GM19238 (cell line): ENCODE measurements at regions not wholly inside any gene's neighbourhood (a gene's known extent, or its start where the extent isn't known, plus 50 kb on each side); places are given as distances from the start of the nearest gene placed in this dataset.
"Not testable (repeated sequence)": the region's sequence is repeated elsewhere in the genome, so short reads cannot be mapped to it uniquely, and the experiment has no call there.

Experiments
- DNase-seq: peaks from one replicate; pipeline ENCODE4 v3.0.0; 2011; ENCODE audit warnings: low spot score; ENCODE audit not compliant: insufficient read length

DNA sequence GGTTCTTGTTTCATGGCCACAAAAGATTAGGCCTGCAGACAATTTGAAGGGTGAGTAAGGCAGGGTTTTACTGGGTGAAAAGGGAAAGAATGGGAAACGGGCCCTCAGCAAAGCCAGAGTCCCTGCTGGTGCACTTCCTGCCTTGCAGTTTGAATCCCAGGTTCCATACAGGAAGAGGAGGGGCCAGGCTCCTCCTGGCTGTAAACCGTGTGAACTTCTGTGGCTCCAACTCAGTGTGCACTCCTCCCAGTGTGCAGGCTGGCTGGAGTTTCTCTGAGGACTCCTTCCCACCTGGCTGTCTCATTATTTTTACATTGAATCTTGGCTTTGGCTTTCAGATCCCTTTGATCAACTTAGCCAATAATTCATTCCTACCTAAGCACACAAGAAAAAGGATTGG is 367.1 kb upstream of the KLF4 start:
- DNase-seq, result no peak

DNA sequence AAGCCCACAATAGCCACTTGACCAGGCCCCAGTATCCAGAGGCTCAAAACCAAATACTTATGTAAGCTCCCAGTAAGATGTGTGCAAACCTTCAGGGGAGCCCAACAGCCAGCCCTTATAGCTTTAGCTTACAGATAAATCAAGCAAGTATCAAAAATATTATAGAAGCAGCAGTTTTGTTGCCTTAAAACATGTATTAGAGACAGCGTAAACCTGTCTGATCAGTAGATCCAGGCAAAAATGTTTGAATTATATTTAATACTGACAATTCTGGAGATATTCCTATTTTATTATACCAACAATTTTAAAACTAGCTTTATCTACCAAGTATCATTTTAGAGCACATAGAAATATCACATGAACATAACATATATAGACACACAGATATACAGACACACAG is 365.6 kb upstream of the KLF4 start:
- no peak for DNase-seq

DNA sequence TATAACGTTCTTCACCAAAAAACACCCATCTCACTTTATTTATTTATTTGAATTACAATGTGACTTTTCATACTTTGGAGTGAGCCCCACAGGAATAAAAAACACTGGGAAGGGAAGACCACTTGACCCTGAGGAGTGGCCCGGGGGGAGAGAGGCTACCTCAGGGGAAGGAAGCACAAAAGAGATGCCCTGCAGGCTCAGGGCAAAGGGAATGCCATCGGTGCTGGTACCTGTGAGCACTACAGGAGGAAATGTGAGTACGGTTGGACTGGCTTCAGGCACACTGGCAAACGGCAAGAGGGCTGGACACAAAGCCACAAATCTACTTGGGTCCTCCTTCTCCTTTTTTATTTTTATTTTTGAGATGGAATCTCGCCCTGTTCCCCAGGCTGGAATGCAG is 363.9 kb upstream of the KLF4 start:
- DNase-seq, result no peak

DNA sequence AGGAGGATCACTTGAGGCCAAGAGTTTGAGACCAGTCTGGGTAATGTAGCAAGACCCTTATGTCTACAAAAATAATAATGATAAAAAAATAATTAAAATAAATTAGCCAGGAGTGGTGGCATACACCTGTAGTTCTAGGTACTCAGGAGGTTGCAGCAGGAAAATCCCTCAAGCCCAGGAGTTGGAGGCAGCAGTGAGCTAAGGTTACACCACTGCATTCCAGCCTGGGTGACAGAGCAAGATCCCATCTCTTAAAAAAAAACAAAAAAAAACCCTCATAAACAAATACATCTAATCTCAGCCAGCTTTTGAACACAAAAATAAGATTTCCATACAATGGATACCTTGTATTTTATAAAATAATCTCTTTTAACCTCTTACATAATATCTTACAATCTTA is 363.3 kb upstream of the KLF4 start:
- DNase-seq, result no peak

DNA sequence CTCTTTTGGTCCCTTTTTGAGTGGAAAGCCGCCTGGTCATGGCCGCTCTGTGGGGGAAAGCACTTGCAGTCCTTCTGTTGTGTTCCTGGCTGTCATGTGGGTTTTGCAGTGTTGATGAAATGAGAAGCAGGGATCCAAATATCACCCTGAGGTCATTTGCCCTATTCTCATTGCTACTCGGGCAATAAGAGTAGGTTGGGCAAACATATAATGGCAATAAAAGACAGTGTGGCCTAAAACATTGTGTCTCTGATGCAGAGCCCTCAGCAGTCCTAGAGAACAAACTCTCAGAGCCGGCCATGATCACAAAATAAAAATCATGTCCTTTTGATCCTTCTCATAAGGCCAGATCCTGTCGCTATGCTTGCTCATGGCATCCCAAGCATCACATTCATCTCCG is 361.1 kb upstream of the KLF4 start:
- no peak for DNase-seq

DNA sequence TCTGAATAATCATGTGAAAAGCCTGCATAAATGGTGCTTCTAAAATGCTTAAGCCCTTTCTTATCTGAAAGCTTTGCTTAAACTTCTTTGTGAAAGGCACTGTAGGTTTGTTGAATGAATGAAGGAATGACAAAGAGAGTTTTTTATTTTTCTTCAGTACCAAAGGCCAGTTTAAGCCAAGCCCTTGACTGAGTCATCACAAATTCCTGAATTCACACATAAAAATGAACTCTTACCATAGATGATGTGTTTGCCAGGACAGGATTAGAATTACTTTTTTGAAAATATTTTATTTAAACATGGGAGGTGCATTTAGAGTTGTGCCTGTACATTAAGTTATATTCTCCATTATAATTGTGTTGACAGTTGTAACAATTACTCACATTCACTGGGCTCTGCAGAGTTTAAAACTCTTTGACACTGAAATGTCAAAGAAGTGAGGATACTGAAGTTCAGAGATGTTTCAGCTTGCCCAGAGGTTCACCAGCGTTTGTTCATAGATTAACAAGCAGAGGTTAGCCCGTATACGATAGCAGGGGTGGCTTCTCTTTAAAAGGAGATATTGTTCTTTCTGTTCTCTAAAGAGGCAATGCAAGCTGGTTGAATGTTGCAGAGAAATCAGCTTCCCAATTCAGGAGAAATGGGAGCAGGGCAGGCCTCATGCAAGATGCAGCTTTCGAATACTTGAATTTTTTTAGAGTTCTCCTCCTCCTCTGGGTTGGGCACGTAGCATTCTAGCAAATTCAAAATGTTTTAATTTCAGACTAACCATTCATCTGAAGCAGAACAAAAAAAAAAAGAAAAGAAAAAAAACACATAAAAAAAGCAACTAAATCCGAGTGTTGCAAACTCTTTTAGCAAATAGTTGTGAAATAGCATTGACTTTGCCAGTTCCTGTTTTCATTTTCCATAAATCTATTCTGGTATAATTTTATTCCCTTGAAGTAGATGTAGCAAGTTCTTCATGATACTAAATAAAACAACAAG is 358.7 kb upstream of the KLF4 start:
- no peak for DNase-seq

DNA sequence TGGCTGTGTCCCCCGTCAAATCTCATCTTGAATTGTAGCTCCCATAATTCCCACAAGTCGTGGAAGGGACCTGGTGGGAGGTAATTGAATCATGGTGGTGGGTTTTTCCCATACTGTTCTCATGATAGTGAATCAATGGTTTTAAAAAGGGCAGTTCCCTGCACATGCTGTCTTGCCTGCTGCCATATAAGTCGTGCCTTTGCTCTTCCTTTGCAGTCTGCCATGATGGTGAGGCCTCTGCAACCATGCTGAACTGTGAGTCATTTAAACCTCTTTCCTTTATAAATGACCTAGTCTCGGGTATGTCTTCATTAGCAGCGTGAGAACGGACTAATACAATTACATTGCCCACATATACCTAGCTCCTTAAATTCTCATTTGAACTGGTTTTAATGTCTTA is 353.0 kb upstream of the KLF4 start:
- no peak for DNase-seq

DNA sequence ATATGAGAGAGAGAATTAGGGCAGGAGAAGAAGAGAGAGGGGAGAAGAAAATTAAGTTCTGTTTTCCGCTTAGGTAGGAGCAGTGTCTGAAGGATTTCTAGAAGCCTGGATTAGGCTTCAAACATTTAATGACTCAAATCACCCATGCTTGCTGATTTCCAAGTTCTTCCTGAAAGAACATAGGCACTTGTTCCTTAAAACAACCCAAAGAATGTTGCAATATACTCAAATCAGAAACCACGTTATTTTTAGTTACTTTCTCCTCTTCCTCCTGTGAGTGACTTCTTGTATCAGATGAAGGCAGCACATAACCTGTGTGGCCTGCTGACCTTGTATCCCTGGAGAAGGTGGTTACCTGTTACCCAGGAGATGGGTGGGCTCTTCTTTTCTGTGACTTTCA is 351.5 kb upstream of the KLF4 start:
- no peak for DNase-seq

DNA sequence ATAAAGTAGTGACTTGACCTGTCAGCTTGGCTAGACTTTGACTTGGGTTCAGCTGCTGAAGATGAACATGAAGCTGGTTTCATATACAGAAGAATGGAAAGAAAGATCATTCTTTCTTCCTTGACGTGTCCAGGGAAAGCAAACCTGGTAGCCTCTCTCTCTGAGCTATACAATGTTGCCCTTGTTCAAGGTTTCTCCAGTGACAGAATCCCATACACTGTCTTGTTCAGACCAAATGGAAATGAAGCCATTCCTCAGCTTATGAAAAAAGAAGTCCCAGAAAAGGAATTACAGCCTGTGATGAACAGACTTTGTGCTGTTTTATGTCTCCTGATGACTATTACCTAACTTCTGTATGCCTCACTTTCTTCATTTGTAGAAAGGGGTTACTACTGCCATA is 349.8 kb upstream of the KLF4 start:
- no peak for DNase-seq

DNA sequence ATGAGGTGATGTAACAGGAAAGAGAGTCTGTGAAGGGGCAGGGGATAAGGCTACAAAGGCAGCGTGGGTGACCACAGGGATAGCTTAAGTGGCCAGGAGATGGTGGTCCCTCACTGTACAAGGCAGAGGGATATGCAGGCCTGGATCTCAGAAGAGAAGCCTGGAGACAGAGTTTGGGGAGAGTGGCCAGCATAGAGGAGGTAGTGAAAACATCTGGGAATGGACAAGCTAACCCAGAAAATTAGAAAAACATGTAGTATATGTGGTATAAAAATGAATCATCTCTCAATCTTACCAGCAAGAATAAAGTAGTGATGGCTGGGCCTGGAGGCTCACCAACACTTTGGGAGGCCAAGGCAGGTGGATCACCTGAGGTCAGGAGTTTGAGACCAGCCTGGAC is 349.2 kb upstream of the KLF4 start:
- no peak for DNase-seq

DNA sequence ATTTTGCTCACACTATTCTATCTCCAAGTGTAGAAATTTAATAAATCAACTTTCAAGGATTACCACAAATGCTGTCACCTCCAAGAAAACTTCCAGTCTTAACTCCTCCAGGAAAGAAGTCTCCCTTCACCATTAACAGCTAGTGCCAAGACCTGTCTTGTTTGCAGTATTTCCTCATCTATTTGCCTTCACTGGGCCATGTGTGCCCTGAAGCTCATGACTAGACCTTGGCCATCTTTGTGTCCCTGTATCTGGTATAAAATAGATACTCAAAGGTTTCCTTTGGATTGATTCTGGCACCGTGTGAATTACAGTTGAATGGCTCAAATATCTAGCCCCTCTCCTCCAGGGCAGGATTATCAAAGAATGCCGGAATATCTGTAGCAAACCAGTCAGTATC is 346.7 kb upstream of the KLF4 start:
- no peak for DNase-seq

DNA sequence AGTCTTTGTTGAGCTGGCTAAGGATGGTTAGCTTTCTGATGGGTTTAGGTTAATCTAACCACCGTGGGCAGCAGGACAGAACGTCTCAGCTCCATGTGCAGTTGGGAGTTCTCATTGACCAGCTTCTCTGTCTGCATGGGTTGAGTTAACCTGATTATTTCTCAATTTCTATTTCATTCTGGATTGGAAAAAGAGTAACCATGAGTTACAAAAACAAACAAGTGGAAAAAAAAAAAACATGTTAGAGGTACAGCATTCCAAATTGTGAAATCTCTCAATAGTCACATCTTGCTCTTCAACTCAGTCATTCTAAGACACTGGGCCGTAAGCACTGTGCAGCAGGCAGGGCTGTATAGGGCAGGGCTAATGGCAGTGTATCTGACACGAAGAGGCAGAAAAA is 343.7 kb upstream of the KLF4 start:
- no peak for DNase-seq

DNA sequence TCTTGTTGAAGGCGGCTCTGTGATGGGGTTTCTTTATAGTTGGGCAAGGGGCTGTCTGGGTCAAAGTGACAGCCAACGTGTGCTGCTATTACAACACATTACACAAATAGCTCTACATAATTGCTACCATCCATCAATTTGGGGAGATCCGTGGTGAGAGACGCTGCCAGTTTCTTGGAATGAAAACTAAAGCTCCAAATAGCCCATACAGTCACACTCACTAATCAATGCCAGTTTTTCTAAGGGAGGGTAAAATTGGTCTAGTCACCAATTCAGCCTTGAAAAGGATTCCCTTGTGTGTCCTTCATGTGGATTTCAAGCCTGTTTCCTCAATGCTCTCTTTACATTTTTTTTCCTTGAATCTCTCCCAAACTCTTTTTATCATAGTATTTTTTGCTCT is 343.3 kb upstream of the KLF4 start:
- DNase-seq, result no peak

DNA sequence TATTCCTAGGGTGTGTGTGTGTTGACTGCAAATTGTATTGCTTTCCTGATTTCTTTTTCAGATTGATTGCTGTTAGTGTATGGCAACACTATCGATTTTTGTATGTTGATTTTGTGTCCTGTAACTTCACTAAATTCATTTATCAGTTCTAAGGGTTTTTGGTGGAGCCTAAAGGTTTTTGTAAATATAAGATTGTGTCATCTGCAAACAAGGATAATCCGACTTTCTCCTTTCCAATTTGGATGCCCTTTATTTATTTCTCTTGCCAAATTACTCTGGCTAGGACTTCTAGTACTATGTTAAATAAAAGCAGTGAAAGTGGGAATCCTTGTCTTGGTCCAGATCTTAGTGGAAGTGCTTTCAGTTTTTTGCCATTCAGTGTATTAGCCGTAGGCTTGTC is 340.9 kb upstream of the KLF4 start:
- DNase-seq, result no peak

DNA sequence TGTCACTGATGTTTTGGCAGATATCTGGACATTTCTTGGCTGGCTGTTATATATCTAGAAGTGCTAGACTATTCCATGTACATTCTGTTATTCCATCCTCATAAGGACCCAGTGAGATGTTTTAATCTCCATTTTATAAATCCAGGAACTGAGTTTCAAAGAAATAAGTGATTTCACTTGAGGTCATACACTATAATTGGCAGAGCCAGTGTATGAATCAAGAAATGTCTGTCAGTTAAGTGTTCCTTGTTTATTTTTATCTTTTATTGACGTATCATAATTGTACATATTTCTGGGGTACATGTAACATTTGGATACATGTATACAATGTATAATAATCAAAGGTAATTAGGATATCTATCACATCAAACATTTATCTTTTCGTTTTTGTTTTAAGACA is 338.3 kb upstream of the KLF4 start:
- DNase-seq, result no peak

DNA sequence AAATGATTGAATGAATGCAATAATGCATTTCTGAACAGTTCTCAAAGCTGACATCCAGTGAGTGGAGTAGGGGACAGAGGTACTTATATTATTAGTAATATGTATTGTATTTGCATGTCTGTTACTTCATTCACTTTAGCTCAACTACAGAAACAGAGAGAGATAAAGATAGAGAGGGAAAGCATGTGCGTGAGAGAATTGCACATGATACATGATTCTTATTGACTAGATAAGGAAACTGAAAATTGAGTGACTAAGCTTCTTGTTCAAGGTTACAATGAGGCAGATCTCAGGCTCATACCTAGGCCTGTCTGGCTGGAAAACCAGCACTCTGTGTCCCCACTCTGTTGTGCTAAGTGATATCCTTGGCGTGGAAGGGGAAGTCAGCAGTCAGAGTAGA is 337.7 kb upstream of the KLF4 start:
- no peak for DNase-seq

DNA sequence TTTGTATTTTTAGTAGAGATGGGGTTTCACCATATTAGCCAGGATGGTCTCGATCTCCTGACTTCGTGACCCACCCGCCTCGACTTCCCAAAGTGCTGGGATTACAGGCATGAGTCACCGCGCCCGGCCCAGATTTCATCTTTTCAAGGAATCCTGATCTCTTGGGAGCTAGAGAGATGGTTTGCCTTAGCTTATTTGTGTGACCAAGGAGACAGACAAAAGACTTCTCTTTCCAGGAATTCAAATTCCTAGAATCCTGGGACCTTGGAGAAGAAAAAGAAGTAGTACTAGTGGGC is 337.1 kb upstream of the KLF4 start:
- not testable (repeated sequence) for DNase-seq

DNA sequence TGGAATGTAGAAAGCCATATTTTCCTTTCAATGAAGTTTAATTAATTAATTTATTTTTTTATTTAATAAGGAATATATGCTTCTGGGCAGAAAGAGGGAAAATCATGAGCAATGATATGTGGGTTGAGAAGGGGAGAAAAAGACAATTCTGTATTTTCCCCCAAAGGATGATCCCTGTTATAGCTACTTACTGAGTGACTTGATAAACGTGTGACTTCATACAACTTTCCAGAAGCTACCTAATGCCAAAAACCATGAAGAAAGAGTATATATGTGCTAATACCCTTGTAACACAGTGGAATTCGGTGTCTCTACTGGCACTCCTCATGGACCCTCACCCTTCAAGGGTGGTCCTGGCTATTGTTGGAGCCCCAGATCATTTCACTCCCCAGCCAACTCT is 335.0 kb upstream of the KLF4 start:
- DNase-seq, result no peak

DNA sequence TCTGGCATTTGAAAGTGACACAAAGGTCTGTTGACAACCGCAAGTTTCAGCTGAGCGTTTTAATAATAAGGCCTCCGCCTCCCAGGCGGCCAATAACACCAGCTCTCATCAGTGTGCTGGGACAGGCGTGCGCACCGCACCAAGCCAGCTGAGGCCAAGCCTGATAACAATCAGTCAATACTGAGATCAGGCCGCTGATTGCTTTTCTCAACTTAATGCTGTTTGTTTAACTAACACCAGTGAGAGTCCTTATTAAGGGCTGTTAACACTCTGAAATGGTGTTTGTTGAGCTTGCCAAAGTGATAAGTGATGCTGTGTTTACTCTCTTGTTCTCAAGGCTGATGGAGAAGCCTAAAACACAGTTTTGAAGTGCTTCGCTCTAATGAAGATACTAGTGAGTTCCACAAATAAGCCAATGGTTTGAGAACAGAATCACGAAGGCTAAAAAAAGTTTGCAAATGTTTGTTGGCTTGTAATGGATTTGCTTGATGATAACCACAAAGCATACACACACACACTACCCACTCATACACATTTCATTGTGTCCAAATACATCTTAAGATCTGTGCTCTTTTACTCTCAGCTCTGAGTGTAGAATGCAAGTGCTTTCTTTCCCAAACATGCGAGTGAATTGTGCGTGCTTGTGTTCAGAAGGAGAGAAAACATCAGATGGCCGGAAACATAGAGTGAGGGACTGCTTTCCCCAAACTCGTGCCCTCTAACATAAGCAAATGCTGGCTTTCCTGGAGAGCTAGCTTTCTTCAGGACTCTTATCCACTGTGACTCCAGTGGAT is 330.4 kb upstream of the KLF4 start:
- DNase-seq, result no peak

DNA sequence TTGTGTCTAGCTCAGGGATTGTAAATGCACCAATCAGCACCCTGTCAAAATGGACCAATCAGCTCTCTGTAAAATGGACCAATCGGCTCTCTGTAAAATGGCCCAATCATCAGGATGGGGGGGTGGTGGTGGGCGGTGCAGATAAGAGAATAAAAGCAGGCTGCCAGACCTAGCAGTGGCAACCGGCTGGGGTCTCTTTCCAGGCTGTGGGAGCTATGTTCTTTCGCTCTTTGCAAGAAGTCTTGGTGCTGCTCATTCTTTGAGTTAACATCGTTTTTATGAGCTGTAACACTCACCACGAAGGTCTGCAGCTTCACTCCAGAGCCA is 328.9 kb upstream of the KLF4 start:
- not testable (repeated sequence) for DNase-seq

DNA sequence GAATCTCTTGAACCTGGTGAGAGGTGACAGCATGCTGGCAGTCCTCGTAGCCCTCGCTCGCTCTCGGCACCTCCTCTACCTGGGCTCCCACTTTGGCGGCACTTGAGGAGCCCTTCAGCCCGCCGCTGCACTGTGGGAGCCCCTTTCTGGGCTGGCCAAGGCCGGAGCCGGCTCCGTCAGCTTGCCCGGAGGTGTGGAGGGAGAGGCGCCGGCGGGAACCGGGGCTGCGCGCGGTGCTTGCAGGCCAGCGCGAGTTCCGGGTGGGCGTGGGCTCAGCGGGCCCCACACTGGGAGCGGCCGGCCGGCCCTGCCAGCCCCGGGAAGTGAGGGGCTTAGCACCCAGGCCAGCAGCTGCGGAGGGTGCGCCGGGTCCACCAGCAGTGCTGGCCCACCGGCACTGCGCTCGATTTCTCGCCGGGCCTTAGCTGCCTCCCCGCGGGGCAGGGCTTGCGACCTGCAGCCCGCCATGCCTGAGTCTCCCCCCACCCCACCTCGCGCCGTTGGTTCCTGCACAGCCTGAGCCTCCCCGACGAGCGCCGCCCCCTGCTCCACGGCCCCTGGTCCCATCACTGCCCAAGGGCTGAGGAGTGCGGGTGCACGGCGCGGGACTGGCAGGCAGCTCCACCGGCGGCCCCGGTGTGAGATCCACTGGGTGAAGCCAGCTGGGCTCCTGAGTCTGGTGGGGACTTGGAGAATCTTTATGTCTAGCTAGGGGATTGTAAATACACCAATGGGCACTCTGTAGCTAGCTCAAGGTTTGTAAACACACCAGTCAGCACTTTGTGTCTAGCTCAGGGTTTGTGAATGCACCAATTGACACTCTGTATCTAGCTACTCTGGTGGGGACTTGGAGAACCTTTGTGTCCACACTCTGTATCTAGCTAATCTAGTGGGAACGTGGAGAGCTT is 328.3 kb upstream of the KLF4 start:
- DNase-seq, result not testable (repeated sequence)

DNA sequence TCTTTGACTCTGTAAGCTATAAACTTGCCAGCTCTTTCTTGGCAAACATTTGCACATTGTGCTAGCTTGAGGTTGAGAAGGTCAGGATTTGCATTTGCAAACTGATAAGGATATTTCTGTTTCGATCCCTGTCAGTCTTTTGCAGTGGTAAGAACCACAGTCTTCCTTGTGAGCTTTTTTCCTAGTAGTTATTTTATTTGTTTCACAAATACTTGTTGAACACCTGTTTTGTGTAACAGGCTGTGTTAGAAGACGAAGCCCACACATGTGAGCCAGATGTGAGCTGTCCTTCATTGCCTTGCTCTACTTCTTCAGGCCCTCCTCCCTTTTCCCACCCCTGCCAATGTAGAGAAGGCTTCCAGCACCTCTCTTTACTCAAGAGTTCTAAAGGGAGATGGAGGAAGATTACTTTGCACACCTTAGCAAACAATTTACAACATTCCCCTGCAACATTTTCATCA is 327.0 kb upstream of the KLF4 start:
- no peak for DNase-seq
